Neuronal stem cell (in vitro differentiated cells): ENCODE measurements at regions not wholly inside any gene's neighbourhood (a gene's known extent, or its start where the extent isn't known, plus 50 kb on each side); places are given as distances from the start of the nearest gene placed in this dataset.

Source experiments
- DNase-seq: peaks from one replicate; pipeline ENCODE4 v3.0.0-alpha.2; 2013; ENCODE audit warnings: low spot score
- H2AFZ ChIP-seq: one replicate; pipeline ENCODE4 v1.6.1; 2013; ENCODE audit warnings: mild to moderate bottlenecking, low read length, inconsistent platforms
- H2AK5ac ChIP-seq: 2 replicates; pipeline ENCODE4 v1.6.1; 2013; ENCODE audit warnings: low read depth, mild to moderate bottlenecking, inconsistent platforms, low read length, moderate library complexity, mixed read lengths
- H2BK120ac ChIP-seq: 2 replicates; pipeline ENCODE4 v1.6.1; 2013; ENCODE audit warnings: low read depth, mild to moderate bottlenecking, inconsistent platforms, low read length, moderate library complexity, mixed read lengths
- H2BK12ac ChIP-seq: one replicate; pipeline ENCODE4 v1.6.1; 2013; ENCODE audit warnings: low read length, inconsistent platforms
- H2BK15ac ChIP-seq: 2 replicates; pipeline ENCODE4 v1.6.1; 2013; ENCODE audit warnings: mild to moderate bottlenecking, low read length, inconsistent platforms, mixed read lengths
- H2BK5ac ChIP-seq: one replicate; pipeline ENCODE4 v1.6.1; 2013; ENCODE audit warnings: inconsistent platforms, mild to moderate bottlenecking, low read length, moderate library complexity
- H3K14ac ChIP-seq: one replicate; pipeline ENCODE4 v1.6.1; 2013; ENCODE audit warnings: low read length, inconsistent platforms
- H3K18ac ChIP-seq: 2 replicates; pipeline ENCODE4 v1.6.1; 2013; ENCODE audit warnings: low read length, inconsistent platforms
- H3K23ac ChIP-seq: 2 replicates; pipeline ENCODE4 v1.6.1; 2013; ENCODE audit warnings: low read depth, mild to moderate bottlenecking, mixed read lengths, low read length, inconsistent platforms; ENCODE audit not compliant: poor library complexity
- H3K27ac ChIP-seq: replicated peaks from 3 replicates; pipeline ENCODE4 v1.5.1; 2013; ENCODE audit warnings: low read length, inconsistent platforms
- H3K27me3 ChIP-seq, 3 experiments: 2 replicates each; pipeline ENCODE4 v1.6.1; 2013; ENCODE audit warnings: low read length in 3 of 3, mild to moderate bottlenecking in 2 of 3, inconsistent platforms in 1 of 3, low read depth in 1 of 3, mixed read lengths in 1 of 3, moderate library complexity in 1 of 3; ENCODE audit not compliant: control insufficient read depth in 3 of 3, insufficient read depth in 3 of 3
- H3K36me3 ChIP-seq, 2 donors: replicated peaks in 1 of 2; 2 replicates each; pipeline ENCODE4 v1.6.1; 2013; ENCODE audit warnings: low read length in 2 of 2; ENCODE audit not compliant: control insufficient read depth in 2 of 2, insufficient read depth in 2 of 2
- H3K4ac ChIP-seq: 2 replicates; pipeline ENCODE4 v1.6.1; 2013; ENCODE audit warnings: inconsistent platforms, mild to moderate bottlenecking, low read length, moderate library complexity
- H3K4me1 ChIP-seq, 2 donors: 1 replicate in 1 of 2; 2 replicates in 1 of 2; pipeline ENCODE4 v1.6.1; 2013; ENCODE audit warnings: low read length in 2 of 2, low read depth in 1 of 2; ENCODE audit not compliant: control insufficient read depth in 2 of 2, insufficient read depth in 1 of 2
- H3K4me2 ChIP-seq: one replicate; pipeline ENCODE4 v1.6.1; 2013; ENCODE audit warnings: mild to moderate bottlenecking, low read length, inconsistent platforms; ENCODE audit not compliant: insufficient read depth, poor library complexity, severe bottlenecking
- H3K4me3 ChIP-seq, 2 donors: 2 replicates each; pipeline ENCODE4 v1.5.1; 2013; ENCODE audit warnings: low read length in 2 of 2, mild to moderate bottlenecking in 2 of 2, inconsistent platforms in 1 of 2, moderate library complexity in 1 of 2
- H3K79me1 ChIP-seq: one replicate; pipeline ENCODE4 v1.6.1; 2013; ENCODE audit warnings: low read depth, mild to moderate bottlenecking, inconsistent platforms, low read length, moderate library complexity
- H3K9ac ChIP-seq: one replicate; pipeline ENCODE4 v1.6.1; 2013; ENCODE audit warnings: mild to moderate bottlenecking, low read depth, low read length, inconsistent platforms; ENCODE audit not compliant: poor library complexity
- H3K9me3 ChIP-seq, 2 donors: replicated peaks in 1 of 2; 2 replicates each; pipeline versions ENCODE3 to v1.6.1; 2013; ENCODE audit warnings: low read length in 2 of 2, mild to moderate bottlenecking in 2 of 2, inconsistent platforms in 1 of 2, low read depth in 1 of 2, mixed read lengths in 1 of 2, moderate library complexity in 1 of 2; ENCODE audit not compliant: control insufficient read depth in 2 of 2, insufficient read depth in 1 of 2
- H4K8ac ChIP-seq: one replicate; pipeline ENCODE4 v1.6.1; 2013; ENCODE audit warnings: low read depth, mild to moderate bottlenecking, inconsistent platforms, low read length, moderate library complexity
- H4K91ac ChIP-seq: one replicate; pipeline ENCODE4 v1.6.1; 2013; ENCODE audit warnings: low read length, low read depth, mild to moderate bottlenecking, inconsistent platforms; ENCODE audit not compliant: poor library complexity
- WGBS, 2 donors: extraction: QIAGEN DNeasy Blood & Tissue Kit; methylation state at CpG; one replicate each; pipeline ENCODE4 v1.1.7; 2013; ENCODE audit warnings: missing lambda C conversion rate in 2 of 2, mixed read lengths in 1 of 2; ENCODE audit not compliant: insufficient read length in 2 of 2, insufficient replicate concordance in 1 of 2; ENCODE audit errors: extremely low coverage in 2 of 2; 5-methylcytosine and 5-hydroxymethylcytosine counted together

GRCh38 chr20:57787151-57787989, 77.6 kb upstream of the PMEPA1 start:
- H3K36me3 ChIP-seq, result no peaks in the 10 kb centered on the region
- H3K4ac ChIP-seq, result no peak overlapping the region
- H3K23ac ChIP-seq, result no peak overlapping the region
- H2BK120ac ChIP-seq, result no peak overlapping the region
- H2AFZ ChIP-seq, result no peak overlapping the region
- H3K27ac ChIP-seq, result no peak overlapping the region
- H2BK15ac ChIP-seq, result no peak overlapping the region
- H3K18ac ChIP-seq, result peak overlapping the region; percentile 21
- H3K79me1 ChIP-seq, result no peaks in the 10 kb centered on the region
- no peak overlapping the region for H3K4me3 ChIP-seq
- no peaks in the 10 kb centered on the region for H3K4me1 ChIP-seq
- no peak overlapping the region for H3K9ac ChIP-seq
- H4K8ac ChIP-seq, result no peak overlapping the region
- no peaks in the 10 kb centered on the region for H3K9me3 ChIP-seq
- no peaks in the 10 kb centered on the region for H3K27me3 ChIP-seq
- no peak overlapping the region for H2AK5ac ChIP-seq
- WGBS, 2 donors, result no CpG with 5 or more reads among the region's 10 CpGs
- no peak overlapping the region for H3K14ac ChIP-seq
- no peak overlapping the region for H2BK5ac ChIP-seq
- H3K4me2 ChIP-seq, result no peak overlapping the region
- no peak overlapping the region for H4K91ac ChIP-seq
- DNase-seq, result no peak
- no peak overlapping the region for H2BK12ac ChIP-seq

GRCh38 chr20:57786304-57786932, 76.6 kb upstream of the PMEPA1 start:
- no peak overlapping the region for H2BK15ac ChIP-seq

GRCh38 chr20:57785720-57786119, 75.9 kb upstream of the PMEPA1 start:
- no peak overlapping the region for H2BK12ac ChIP-seq
- no peak overlapping the region for H2BK15ac ChIP-seq
- DNase-seq, result no peak
- no peak overlapping the region for H3K18ac ChIP-seq
- no peaks in the 10 kb centered on the region for H3K79me1 ChIP-seq
- H2AK5ac ChIP-seq, result no peak overlapping the region
- WGBS, 2 donors, result no CpG with 5 or more reads among the region's 6 CpGs
- no peak overlapping the region for H3K4ac ChIP-seq
- H2AFZ ChIP-seq, result no peak overlapping the region
- H2BK5ac ChIP-seq, result no peak overlapping the region
- H2BK120ac ChIP-seq, result no peak overlapping the region
- H3K4me2 ChIP-seq, result no peak overlapping the region
- no peak overlapping the region for H4K91ac ChIP-seq
- no peak overlapping the region for H4K8ac ChIP-seq
- no peaks in the 10 kb centered on the region for H3K27me3 ChIP-seq
- H3K9me3 ChIP-seq, result no peaks in the 10 kb centered on the region
- H3K23ac ChIP-seq, result no peak overlapping the region
- no peaks in the 10 kb centered on the region for H3K36me3 ChIP-seq
- H3K14ac ChIP-seq, result no peak overlapping the region
- H3K4me3 ChIP-seq, result no peak overlapping the region
- H3K9ac ChIP-seq, result no peak overlapping the region
- H3K27ac ChIP-seq, result no peak overlapping the region
- no peaks in the 10 kb centered on the region for H3K4me1 ChIP-seq

More at GRCh38 chr20:57786304-57786932, 76.6 kb upstream of the PMEPA1 start:
- no peak overlapping the region for H4K8ac ChIP-seq
- no peak overlapping the region for H3K27ac ChIP-seq
- no peak overlapping the region for H3K4ac ChIP-seq
- H3K79me1 ChIP-seq, result no peaks in the 10 kb centered on the region
- H2AFZ ChIP-seq, result no peak overlapping the region
- H3K9ac ChIP-seq, result no peak overlapping the region
- H3K27me3 ChIP-seq, result no peaks in the 10 kb centered on the region
- H2AK5ac ChIP-seq, result no peak overlapping the region
- no peak overlapping the region for H2BK5ac ChIP-seq
- H2BK12ac ChIP-seq, result no peak overlapping the region
- no peak for DNase-seq
- H3K14ac ChIP-seq, result no peak overlapping the region
- WGBS, 2 donors, result no CpG with 5 or more reads among the region's 14 CpGs
- no peak overlapping the region for H4K91ac ChIP-seq
- no peak overlapping the region for H3K18ac ChIP-seq
- H3K36me3 ChIP-seq, result no peaks in the 10 kb centered on the region
- no peak overlapping the region for H3K4me3 ChIP-seq
- H3K9me3 ChIP-seq, result no peaks in the 10 kb centered on the region
- no peak overlapping the region for H3K23ac ChIP-seq
- H3K4me1 ChIP-seq, result no peaks in the 10 kb centered on the region
- H2BK120ac ChIP-seq, result no peak overlapping the region
- no peak overlapping the region for H3K4me2 ChIP-seq

GRCh38 chr20:57785061-57785460, 75.2 kb upstream of the PMEPA1 start:
- Histone ChIP-seq H4K91ac (no peak overlapping the region), H3K4ac (no peak overlapping the region), H4K8ac (no peak overlapping the region), H2BK120ac (peak overlapping the region; percentile 22), H2BK12ac (no peak overlapping the region), H2BK15ac (no peak overlapping the region), H3K27me3 (no peaks in the 10 kb centered on the region), H3K36me3 (no peaks in the 10 kb centered on the region), H2AK5ac (no peak overlapping the region), H2AFZ (no peak overlapping the region), H3K23ac (peak overlapping the region; percentile 35), H3K4me2 (no peak overlapping the region), H3K9ac (no peak overlapping the region), H3K27ac (no peak overlapping the region), H2BK5ac (no peak overlapping the region), H3K4me1 (no peaks in the 10 kb centered on the region), H3K14ac (no peak overlapping the region), H3K9me3 (no peaks in the 10 kb centered on the region), H3K18ac (peak overlapping the region; percentile 48), H3K79me1 (no peaks in the 10 kb centered on the region), H3K4me3 (no peak overlapping the region)
- no CpG with 5 or more reads among the region's 4 CpGs for WGBS, 2 donors
- no peak for DNase-seq
